ENCODE measurements at regions not wholly inside any gene's neighbourhood (a gene's known extent, or its start where the extent isn't known, plus 50 kb on each side); places are given as distances from the start of the nearest gene placed in this dataset.

DNA sequence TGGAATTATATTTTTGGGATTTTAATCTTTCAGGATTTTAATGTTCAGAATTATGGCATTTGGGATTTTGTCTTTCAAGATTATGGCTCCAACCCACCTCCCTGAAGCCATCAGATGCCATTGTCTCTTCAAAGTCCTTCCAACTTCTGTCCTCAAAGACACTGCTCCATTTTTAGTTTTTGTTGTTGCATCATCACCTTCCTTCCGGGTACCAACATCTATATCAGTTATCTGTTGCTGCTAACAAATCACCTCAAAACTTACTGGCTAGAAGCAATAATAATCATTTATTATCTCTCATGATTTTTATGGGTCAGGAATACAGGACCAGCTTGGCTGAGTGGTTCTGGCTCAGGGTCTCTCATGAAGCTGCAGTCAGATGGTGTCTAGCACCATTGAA, 138.8 kb upstream of the ZBED5 start:
- no peak for TF ChIP-seq POLR2AphosphoS5 (IDR thresholded peaks at IDR 0.05; ENCODE audit: insufficient read depth, low read depth, low read length)
- TF ChIP-seq POLR2A (IDR thresholded peaks at IDR 0.05; ENCODE audit: low read depth, low read length): no peak
- TF ChIP-seq, protein P1, sequence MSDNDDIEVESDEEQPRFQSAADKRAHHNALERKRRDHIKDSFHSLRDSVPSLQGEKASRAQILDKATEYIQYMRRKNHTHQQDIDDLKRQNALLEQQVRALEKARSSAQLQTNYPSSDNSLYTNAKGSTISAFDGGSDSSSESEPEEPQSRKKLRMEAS (IDR thresholded peaks at IDR 0.05; ENCODE audit: insufficient read depth, insufficient read length): no peak
- TF ChIP-seq, protein P2, sequence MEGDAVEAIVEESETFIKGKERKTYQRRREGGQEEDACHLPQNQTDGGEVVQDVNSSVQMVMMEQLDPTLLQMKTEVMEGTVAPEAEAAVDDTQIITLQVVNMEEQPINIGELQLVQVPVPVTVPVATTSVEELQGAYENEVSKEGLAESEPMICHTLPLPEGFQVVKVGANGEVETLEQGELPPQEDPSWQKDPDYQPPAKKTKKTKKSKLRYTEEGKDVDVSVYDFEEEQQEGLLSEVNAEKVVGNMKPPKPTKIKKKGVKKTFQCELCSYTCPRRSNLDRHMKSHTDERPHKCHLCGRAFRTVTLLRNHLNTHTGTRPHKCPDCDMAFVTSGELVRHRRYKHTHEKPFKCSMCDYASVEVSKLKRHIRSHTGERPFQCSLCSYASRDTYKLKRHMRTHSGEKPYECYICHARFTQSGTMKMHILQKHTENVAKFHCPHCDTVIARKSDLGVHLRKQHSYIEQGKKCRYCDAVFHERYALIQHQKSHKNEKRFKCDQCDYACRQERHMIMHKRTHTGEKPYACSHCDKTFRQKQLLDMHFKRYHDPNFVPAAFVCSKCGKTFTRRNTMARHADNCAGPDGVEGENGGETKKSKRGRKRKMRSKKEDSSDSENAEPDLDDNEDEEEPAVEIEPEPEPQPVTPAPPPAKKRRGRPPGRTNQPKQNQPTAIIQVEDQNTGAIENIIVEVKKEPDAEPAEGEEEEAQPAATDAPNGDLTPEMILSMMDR (IDR thresholded peaks at IDR 0.05; ENCODE audit: extremely low read depth in 1 of 2, insufficient read depth in 1 of 2, low read depth in 1 of 2, low read length in 2 of 2): no peak
- TF ChIP-seq JUN (IDR thresholded peaks at IDR 0.05; ENCODE audit: borderline replicate concordance, insufficient read depth, insufficient read length, low read depth): no peak
- TF ChIP-seq EZH2 (IDR thresholded peaks at IDR 0.05; ENCODE audit: borderline replicate concordance, low read depth, low read length, severe bottlenecking): no peak
